GM12891 (cell line): ENCODE measurements at regions not wholly inside any gene's neighbourhood (a gene's known extent, or its start where the extent isn't known, plus 50 kb on each side); places are given as distances from the start of the nearest gene placed in this dataset.

Experiments used
- POLR2A ChIP-seq: IDR thresholded peaks from 2 replicates; pipeline ENCODE4 v1.6.1; 2011; ENCODE audit warnings: low read depth, low read length, control low read depth
- POLR2AphosphoS5 ChIP-seq: IDR thresholded peaks from 2 replicates; pipeline ENCODE4 v1.6.1; 2011; ENCODE audit warnings: low read depth, low read length, control low read depth
- TAF1 ChIP-seq: IDR thresholded peaks from 2 replicates; pipeline ENCODE4 v1.6.1; 2011; ENCODE audit warnings: low read depth, low read length, control low read depth

DNA sequence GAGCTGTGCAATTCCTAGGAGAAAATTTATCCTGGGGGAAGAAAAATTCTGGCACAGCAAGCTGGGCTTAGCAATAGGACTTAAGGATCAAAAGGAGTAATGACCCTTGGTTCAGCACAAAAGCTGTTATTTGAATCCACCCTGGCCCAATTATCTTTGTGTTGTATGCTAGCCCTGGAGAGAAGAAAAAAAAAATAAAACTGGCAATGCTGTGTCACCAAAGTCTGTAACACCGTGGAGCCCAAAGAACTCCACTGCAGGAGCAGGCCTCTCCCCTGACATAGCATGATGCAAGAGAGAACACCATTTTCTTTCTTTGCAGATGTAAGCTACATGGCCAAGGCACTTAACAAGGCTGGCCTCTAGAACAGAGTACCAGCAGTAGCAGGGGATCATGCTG is 63.0 kb upstream of the ARHGAP5 start:
- TF ChIP-seq POLR2AphosphoS5: no peak
- no peak for TF ChIP-seq POLR2A
- no peak for TF ChIP-seq TAF1
